Fibroblast of the aortic adventitia (primary cell): ENCODE measurements at regions not wholly inside any gene's neighbourhood (a gene's known extent, or its start where the extent isn't known, plus 50 kb on each side); places are given as distances from the start of the nearest gene placed in this dataset.

Source experiments
- DNase-seq: peaks from one replicate; pipeline ENCODE4 v3.0.0-alpha.2; 2010; ENCODE audit warnings: low read depth
- H3K4me3 ChIP-seq: 2 replicates; pipeline ENCODE4 v1.5.1; 2011; ENCODE audit warnings: low read depth, mild to moderate bottlenecking, control low read depth, low read length, moderate library complexity
- TF ChIP-seq, protein P1 (sequence below): IDR thresholded peaks from 2 replicates; pipeline ENCODE4 v1.5.1; 2011; ENCODE audit warnings: mild to moderate bottlenecking, low read length, control low read depth, inconsistent platforms; ENCODE audit not compliant: insufficient read depth

DNA sequence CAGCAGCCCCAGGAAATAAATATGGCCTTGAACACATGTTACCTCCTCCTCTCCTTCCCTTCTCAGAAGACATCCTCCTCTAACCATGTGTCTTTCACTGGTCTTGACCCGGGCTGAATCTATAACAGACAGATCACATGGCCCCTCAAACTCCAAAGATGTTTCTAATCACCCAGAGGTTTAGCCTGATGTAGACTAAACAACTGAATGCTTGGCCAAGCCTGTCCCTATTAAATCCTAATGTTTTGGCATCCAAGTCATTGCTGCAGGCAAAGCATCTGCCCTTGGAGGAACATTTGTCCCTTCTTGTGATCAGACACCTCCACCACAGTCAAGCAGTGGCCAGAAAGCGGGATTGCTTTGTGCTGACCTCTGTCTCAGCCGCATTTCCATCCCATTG, 65.5 kb downstream of the ANKRD60 start:
- TF ChIP-seq, protein P1, sequence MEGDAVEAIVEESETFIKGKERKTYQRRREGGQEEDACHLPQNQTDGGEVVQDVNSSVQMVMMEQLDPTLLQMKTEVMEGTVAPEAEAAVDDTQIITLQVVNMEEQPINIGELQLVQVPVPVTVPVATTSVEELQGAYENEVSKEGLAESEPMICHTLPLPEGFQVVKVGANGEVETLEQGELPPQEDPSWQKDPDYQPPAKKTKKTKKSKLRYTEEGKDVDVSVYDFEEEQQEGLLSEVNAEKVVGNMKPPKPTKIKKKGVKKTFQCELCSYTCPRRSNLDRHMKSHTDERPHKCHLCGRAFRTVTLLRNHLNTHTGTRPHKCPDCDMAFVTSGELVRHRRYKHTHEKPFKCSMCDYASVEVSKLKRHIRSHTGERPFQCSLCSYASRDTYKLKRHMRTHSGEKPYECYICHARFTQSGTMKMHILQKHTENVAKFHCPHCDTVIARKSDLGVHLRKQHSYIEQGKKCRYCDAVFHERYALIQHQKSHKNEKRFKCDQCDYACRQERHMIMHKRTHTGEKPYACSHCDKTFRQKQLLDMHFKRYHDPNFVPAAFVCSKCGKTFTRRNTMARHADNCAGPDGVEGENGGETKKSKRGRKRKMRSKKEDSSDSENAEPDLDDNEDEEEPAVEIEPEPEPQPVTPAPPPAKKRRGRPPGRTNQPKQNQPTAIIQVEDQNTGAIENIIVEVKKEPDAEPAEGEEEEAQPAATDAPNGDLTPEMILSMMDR, result no peak
- DNase-seq, result no peak
- H3K4me3 ChIP-seq, result no peak overlapping the region

DNA sequence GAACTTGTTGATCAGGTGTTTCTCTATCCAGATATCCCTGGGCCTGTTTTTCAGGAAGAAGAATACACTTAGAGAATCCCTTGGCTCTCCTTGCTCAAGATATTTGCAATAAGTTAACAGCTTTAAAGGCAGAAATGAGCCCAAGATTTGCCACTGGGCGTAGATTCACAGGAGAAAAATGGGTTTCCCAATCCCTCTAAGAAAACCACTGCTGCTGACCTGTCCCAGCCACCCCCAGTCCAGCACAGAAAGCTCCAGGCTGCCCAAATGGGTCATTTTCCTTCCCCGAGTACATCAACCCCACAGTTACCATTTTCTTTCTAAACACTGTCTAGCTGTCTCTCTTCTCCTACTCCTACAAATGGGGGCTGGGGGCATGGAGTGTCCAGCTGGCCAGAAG, 67.3 kb downstream of the ANKRD60 start:
- DNase-seq, result no peak
- H3K4me3 ChIP-seq, result no peak overlapping the region
- TF ChIP-seq, protein P1, result no peak

DNA sequence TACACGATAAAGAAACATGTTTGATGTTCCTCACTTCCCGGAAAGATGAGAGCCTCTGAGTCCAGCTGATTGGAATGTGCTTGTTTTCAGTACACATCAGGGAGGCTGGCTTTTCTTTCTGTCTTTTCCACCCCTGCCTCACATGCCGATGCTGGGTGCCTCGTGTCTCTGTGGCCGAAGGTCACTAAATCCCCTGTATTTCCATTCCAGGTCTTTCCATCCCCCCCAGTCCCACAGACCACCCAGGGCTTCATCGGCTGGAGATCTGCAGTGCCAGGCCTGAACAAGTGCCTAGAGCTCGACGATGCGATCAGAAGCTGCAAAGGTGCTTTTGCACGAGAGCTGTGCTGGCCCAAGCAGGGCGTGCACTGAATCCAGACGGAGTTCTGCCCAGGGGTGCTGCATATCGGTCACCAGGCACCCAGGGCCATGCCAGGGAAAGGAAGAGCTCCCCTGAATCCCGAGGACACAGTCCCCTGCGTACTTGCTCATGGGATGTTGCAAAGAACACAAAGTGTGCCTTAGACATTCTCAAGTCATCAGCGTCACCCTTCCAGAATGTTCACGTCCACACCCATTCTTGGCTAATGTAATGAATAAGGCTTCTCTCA, 67.9 kb downstream of the ANKRD60 start:
- TF ChIP-seq, protein P1, result no peak
- H3K4me3 ChIP-seq, result no peak overlapping the region

DNA sequence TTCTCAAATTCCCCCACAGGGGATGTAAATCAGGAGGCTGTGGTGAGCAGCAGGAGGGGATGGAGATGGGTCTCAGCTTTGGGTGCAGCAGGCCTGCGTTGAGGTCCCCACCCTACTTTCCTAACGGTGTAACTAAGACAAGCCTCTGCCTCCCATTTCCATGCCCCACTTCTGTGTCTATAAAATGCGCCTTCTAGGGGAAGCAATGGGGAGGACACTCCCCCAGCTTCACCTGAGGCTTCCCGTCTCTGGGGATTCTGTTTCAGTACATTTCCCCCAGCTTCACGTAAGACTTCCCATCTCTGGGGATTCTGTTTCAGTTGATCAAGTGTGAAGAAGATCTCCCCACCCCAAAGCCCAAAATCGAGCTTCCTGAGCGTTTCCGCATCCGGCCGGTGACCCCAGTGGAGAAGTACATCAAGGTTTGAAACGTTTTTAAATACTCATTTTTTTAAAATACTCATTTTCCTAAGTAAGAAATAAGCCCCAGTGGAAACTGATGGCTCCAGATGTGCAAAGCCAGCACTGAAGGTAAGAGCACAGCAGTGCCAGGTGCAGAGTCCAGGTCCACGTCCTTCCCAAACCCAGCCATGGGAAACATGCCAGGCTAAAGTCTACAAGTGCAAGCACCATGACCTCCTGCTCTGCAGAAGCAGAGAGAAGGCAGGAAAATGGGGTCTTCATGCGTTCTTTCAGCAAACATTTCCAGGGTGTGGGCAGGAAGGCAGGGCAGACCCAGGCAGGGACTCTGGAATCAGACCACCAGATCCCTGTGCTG, 73.1 kb downstream of the ANKRD60 start:
- TF ChIP-seq, protein P1, result no peak
- no peak for DNase-seq
- H3K4me3 ChIP-seq, result no peak overlapping the region

More for the DNA sequence above, 67.9 kb downstream of the ANKRD60 start:
- peak; percentile 47 for DNase-seq

DNA sequence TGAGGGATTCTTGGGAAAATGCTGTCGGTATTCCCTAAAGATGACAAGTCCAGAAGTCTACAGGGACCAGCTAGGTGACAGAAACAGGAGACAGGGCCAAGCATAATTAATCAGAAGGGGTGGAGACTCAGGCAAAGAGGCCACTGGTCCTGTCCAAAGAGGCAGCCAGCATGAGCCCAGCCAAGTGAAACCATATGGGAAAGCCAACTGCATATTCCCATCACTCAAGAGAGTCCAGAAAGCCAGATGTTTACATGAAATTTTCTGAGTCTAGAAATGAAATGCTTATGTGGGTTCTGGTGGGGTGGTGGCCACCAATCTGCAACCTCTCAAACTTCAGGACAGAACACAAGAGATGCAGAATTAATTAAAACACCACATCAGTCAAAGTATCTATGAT, 74.3 kb downstream of the ANKRD60 start:
- TF ChIP-seq, protein P1, result no peak
- DNase-seq, result no peak
- H3K4me3 ChIP-seq, result no peak overlapping the region

DNA sequence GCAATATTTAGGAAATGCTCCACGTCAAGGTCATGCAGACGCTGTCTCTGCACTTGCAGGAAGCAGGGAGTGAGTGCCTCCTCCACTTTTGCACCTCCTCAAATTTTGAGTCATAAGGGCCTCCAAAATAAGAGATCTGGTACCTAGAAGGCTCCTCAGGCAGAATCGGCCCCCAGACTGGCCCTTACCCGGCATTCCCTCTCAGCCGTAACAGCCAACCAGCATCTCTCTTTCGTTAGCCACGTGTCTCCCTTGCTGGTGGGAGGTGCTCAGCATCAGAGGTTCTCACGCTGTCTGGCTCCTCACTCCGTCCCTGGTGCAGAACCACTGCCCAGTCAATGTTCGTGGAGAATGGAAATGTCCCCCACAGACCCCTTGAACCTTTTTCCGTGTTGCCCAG, 75.3 kb downstream of the ANKRD60 start:
- no peak for DNase-seq
- no peak overlapping the region for H3K4me3 ChIP-seq
- TF ChIP-seq, protein P1, result no peak
